Neural cell (in vitro differentiated cells): ENCODE measurements at regions not wholly inside any gene's neighbourhood (a gene's known extent, or its start where the extent isn't known, plus 50 kb on each side); places are given as distances from the start of the nearest gene placed in this dataset.

Experiments
- H2AFZ ChIP-seq: fragments of 200-600, 300-800 bp; sonication (generic), shearing (Covaris generic); 2 replicates; pipeline ENCODE4 v1.6.0; 2014; ENCODE audit warnings: low read depth, mild to moderate bottlenecking, antibody characterized with exemption, low read length, moderate library complexity
- H3F3A ChIP-seq: fragments of 200-600 bp; shearing (Covaris generic); 2 replicates; pipeline ENCODE4 v1.6.1; 2016; ENCODE audit warnings: mild to moderate bottlenecking, moderate library complexity, mixed read lengths, antibody characterized with exemption, low read length; ENCODE audit not compliant: insufficient read depth, poor library complexity, severe bottlenecking
- H3K27ac ChIP-seq: fragments of 200-600, 300-800 bp; sonication (generic), shearing (Covaris generic); 2 replicates; pipeline ENCODE4 v1.5.1; 2014; ENCODE audit warnings: mild to moderate bottlenecking, low read length, moderate library complexity
- H3K27me3 ChIP-seq: fragments of 300-800, 200-600 bp; sonication (generic), shearing (Covaris generic); 2 replicates; pipeline ENCODE4 v1.6.0; 2014; ENCODE audit warnings: mild to moderate bottlenecking, low read depth, low read length, moderate library complexity; ENCODE audit not compliant: insufficient read depth
- H3K36me3 ChIP-seq: fragments of 300-800, 200-600 bp; sonication (generic), shearing (Covaris generic); 2 replicates; pipeline ENCODE4 v1.5.1; 2014; ENCODE audit warnings: mild to moderate bottlenecking, antibody characterized with exemption, low read length, moderate library complexity; ENCODE audit not compliant: insufficient read depth
- H3K4me2 ChIP-seq: fragments of 300-800, 200-600 bp; sonication (generic), shearing (Covaris generic); 2 replicates; pipeline ENCODE4 v1.6.0; 2014; ENCODE audit warnings: mild to moderate bottlenecking, low read length
- H3K4me3 ChIP-seq: fragments of 300-800, 200-600 bp; sonication (generic), shearing (Covaris generic); 2 replicates; pipeline ENCODE4 v1.5.1; 2014; ENCODE audit warnings: mild to moderate bottlenecking, low read length, moderate library complexity
- H3K79me2 ChIP-seq: fragments of 200-600 bp; shearing (Covaris generic); replicated peaks from 2 replicates; pipeline ENCODE4 v1.6.0; 2014; ENCODE audit warnings: mild to moderate bottlenecking, low read length, moderate library complexity; ENCODE audit not compliant: insufficient read depth
- H3K9ac ChIP-seq: fragments of 300-800, 200-600 bp; sonication (generic), shearing (Covaris generic); 2 replicates; pipeline ENCODE4 v1.6.1; 2016; ENCODE audit warnings: mild to moderate bottlenecking, low read length, mixed read lengths
- H3K9me2 ChIP-seq: fragments of 200-600 bp; shearing (Covaris generic); 2 replicates; pipeline ENCODE4 v1.6.1; 2016; ENCODE audit warnings: mild to moderate bottlenecking, low read length, mixed read lengths; ENCODE audit not compliant: insufficient read depth
- H3K9me3 ChIP-seq: fragments of 200-600, 300-800 bp; sonication (generic), shearing (Covaris generic); 2 replicates; pipeline ENCODE4 v1.6.1; 2016; ENCODE audit warnings: mild to moderate bottlenecking, mixed run types, low read length, moderate library complexity, mixed read lengths
- H4K20me1 ChIP-seq: fragments of 200-600 bp; shearing (Covaris generic); 2 replicates; pipeline ENCODE4 v1.6.1; 2016; ENCODE audit warnings: mild to moderate bottlenecking, mixed run types; ENCODE audit not compliant: insufficient read depth
- CTCF ChIP-seq: fragments of 450-650 bp; IDR thresholded peaks from 2 replicates; pipeline ENCODE4 v1.5.1; 2014; ENCODE audit warnings: antibody characterized with exemption, mild to moderate bottlenecking, moderate library complexity; ENCODE audit not compliant: poor library complexity, severe bottlenecking
- EP300 ChIP-seq: fragments of 450-650 bp; conservative IDR thresholded peaks from 2 replicates; pipeline ENCODE4 v1.6.1; 2014; ENCODE audit warnings: antibody characterized with exemption, mild to moderate bottlenecking, moderate library complexity; ENCODE audit not compliant: poor library complexity, severe bottlenecking
- EZH2 ChIP-seq: fragments of 200-600, 300-800 bp; shearing (Covaris generic), sonication (generic); IDR thresholded peaks from 2 replicates; pipeline ENCODE4 v1.6.1; 2014; ENCODE audit warnings: antibody characterized with exemption, low read length, borderline replicate concordance, mild to moderate bottlenecking; ENCODE audit not compliant: insufficient read depth, poor library complexity, severe bottlenecking
- MXI1 ChIP-seq: fragments of 450-650 bp; conservative IDR thresholded peaks from 2 replicates; pipeline ENCODE4 v1.6.1; 2014; ENCODE audit warnings: antibody characterized with exemption, mild to moderate bottlenecking; ENCODE audit not compliant: poor library complexity, severe bottlenecking
- POLR2AphosphoS5 ChIP-seq: IDR thresholded peaks from 2 replicates; pipeline ENCODE4 v1.6.1; 2012
- RAD21 ChIP-seq: fragments of 450-650 bp; conservative IDR thresholded peaks from 2 replicates; pipeline ENCODE4 v1.6.1; 2014; ENCODE audit warnings: antibody characterized with exemption, mild to moderate bottlenecking, moderate library complexity
- REST ChIP-seq: IDR thresholded peaks from 2 replicates; pipeline ENCODE4 v1.6.1; 2012; ENCODE audit warnings: borderline replicate concordance
- SMC3 ChIP-seq: fragments of 450-650 bp; conservative IDR thresholded peaks from 2 replicates; pipeline ENCODE4 v1.6.1; 2014; ENCODE audit warnings: antibody characterized with exemption, mild to moderate bottlenecking, moderate library complexity; ENCODE audit not compliant: poor library complexity
- TAF1 ChIP-seq: IDR thresholded peaks from 2 replicates; pipeline ENCODE4 v1.6.1; 2012; ENCODE audit warnings: low read depth

GRCh38 chr5:54721116-54721515 lies 203.6 kb downstream of the SNX18 start:
- TF ChIP-seq EZH2: no peak
- TF ChIP-seq TAF1: no peak
- TF ChIP-seq REST: no peak
- TF ChIP-seq EP300: no peak
- TF ChIP-seq POLR2AphosphoS5: no peak
- no peak for TF ChIP-seq CTCF
- TF ChIP-seq MXI1: no peak
- no peak for TF ChIP-seq RAD21
- no peak for TF ChIP-seq SMC3
- Histone ChIP-seq H3F3A (no peaks in the 10 kb centered on the region), H3K9me2 (no peaks in the 10 kb centered on the region), H3K27ac (no peak overlapping the region), H3K79me2 (no peaks in the 10 kb centered on the region), H3K9ac (no peak overlapping the region), H3K4me3 (no peak overlapping the region), H3K9me3 (no peaks in the 10 kb centered on the region), H2AFZ (no peak overlapping the region), H4K20me1 (no peaks in the 10 kb centered on the region), H3K27me3 (no peaks in the 10 kb centered on the region), H3K36me3 (no peaks in the 10 kb centered on the region), H3K4me2 (no peak overlapping the region)

GRCh38 chr5:54720341-54720740 lies 202.8 kb downstream of the SNX18 start:
- Histone ChIP-seq H4K20me1 (no peaks in the 10 kb centered on the region), H2AFZ (no peak overlapping the region), H3K36me3 (no peaks in the 10 kb centered on the region), H3K27me3 (no peaks in the 10 kb centered on the region), H3K9me3 (no peaks in the 10 kb centered on the region), H3K27ac (no peak overlapping the region), H3K9me2 (no peaks in the 10 kb centered on the region), H3K4me2 (no peak overlapping the region), H3K9ac (no peak overlapping the region), H3F3A (no peaks in the 10 kb centered on the region), H3K4me3 (no peak overlapping the region), H3K79me2 (no peaks in the 10 kb centered on the region)
- no peak for TF ChIP-seq REST
- no peak for TF ChIP-seq TAF1
